Endothelial cell of umbilical vein (primary cell): ENCODE measurements at regions not wholly inside any gene's neighbourhood (a gene's known extent, or its start where the extent isn't known, plus 50 kb on each side); places are given as distances from the start of the nearest gene placed in this dataset.

Experiments used
- BruUV-seq: library from RNA; stranded (reverse); fragments of 400-500 nt; replicated peaks from 2 replicates; lab custom pipeline; 2021; lab: Mats Ljungman, UMichigan
- CTCF ChIA-PET: fragments of 300-600, 350-600 bp; sonication (Branson Sonifier 250); formaldehyde crosslinking; loops from one replicate; lab custom pipeline; 2021; ENCODE audit warnings: antibody characterized with exemption, inconsistent platforms; lab: Charles Lee
- POLR2A ChIA-PET: fragments of 300-600, 350-600 bp; sonication (Branson Sonifier 250); formaldehyde crosslinking; loops from one replicate; lab custom pipeline; 2021; ENCODE audit warnings: antibody characterized with exemption, inconsistent platforms; lab: Charles Lee
- DNase-seq: peaks from one replicate; pipeline ENCODE4 v3.0.0-alpha.2; 2011; ENCODE audit warnings: low read depth, low spot score
- FAIRE-seq: peaks from 2 replicates; lab custom pipeline; 2011; peaks lifted over from hg19 to GRCh38; lab: Jason Lieb, UNC
- H2AFZ ChIP-seq: 2 replicates; pipeline ENCODE4 v1.6.0; 2012; ENCODE audit warnings: low read depth, low read length, control low read depth, inconsistent platforms
- H3K27ac ChIP-seq: 2 replicates; pipeline ENCODE4 v1.5.1; 2011; ENCODE audit warnings: low read depth, mild to moderate bottlenecking, control low read depth, low read length, moderate library complexity; ENCODE audit not compliant: insufficient read depth
- H3K27me3 ChIP-seq, 2 experiments: 2 replicates each; pipeline versions ENCODE4 v1.6.0 to v1.6.1; 2011; ENCODE audit warnings: low read length in 2 of 2, mixed read lengths in 1 of 2; ENCODE audit not compliant: control insufficient read depth in 2 of 2, insufficient read depth in 2 of 2
- H3K36me3 ChIP-seq, 2 experiments: 2 replicates in 1 of 2; 3 replicates in 1 of 2; pipeline ENCODE4 v1.5.1; 2011; ENCODE audit warnings: low read length in 2 of 2, mild to moderate bottlenecking in 1 of 2, moderate library complexity in 1 of 2; ENCODE audit not compliant: control insufficient read depth in 2 of 2, insufficient read depth in 2 of 2; ENCODE audit errors: extremely low read depth in 1 of 2
- H3K4me1 ChIP-seq: 3 replicates; pipeline ENCODE4 v1.5.1; 2011; ENCODE audit warnings: mild to moderate bottlenecking, low read length; ENCODE audit not compliant: control insufficient read depth, insufficient read depth; ENCODE audit errors: extremely low read depth
- H3K4me2 ChIP-seq: 2 replicates; pipeline ENCODE4 v1.6.1; 2011; ENCODE audit warnings: low read length, control low read depth, mixed read lengths; ENCODE audit not compliant: insufficient read depth
- H3K4me3 ChIP-seq, 3 experiments: fragments of 200-600 bp in 1 of 3; sonication (generic), shearing (Covaris generic) in 1 of 3; replicated peaks in 1 of 3; 2 replicates each; pipeline ENCODE4 v1.5.1; 2011 to 2016; ENCODE audit warnings: control low read depth in 3 of 3, low read length in 3 of 3, mild to moderate bottlenecking in 2 of 3, inconsistent platforms in 1 of 3, low read depth in 1 of 3, moderate library complexity in 1 of 3; ENCODE audit not compliant: insufficient read depth in 1 of 3
- H3K79me2 ChIP-seq: 2 replicates; pipeline ENCODE4 v1.6.0; 2012; ENCODE audit warnings: low read length, inconsistent platforms; ENCODE audit not compliant: control insufficient read depth, insufficient read depth
- H3K9ac ChIP-seq: replicated peaks from 2 replicates; pipeline ENCODE3; 2011; ENCODE audit warnings: low read length, control low read depth; ENCODE audit not compliant: insufficient read depth; ENCODE audit errors: extremely low read depth
- H3K9me1 ChIP-seq: replicated peaks from 3 replicates; pipeline ENCODE4 v1.6.0; 2011; ENCODE audit warnings: mild to moderate bottlenecking, low read length; ENCODE audit not compliant: control insufficient read depth, insufficient read depth; ENCODE audit errors: extremely low read depth
- H3K9me3 ChIP-seq: replicated peaks from 2 replicates; pipeline ENCODE4 v1.5.1; 2012; ENCODE audit warnings: low read length, inconsistent platforms; ENCODE audit not compliant: control insufficient read depth, insufficient read depth
- H4K20me1 ChIP-seq: replicated peaks from 2 replicates; pipeline ENCODE3; 2011; ENCODE audit warnings: mild to moderate bottlenecking, low read length; ENCODE audit not compliant: control insufficient read depth, insufficient read depth; ENCODE audit errors: extremely low read depth
- CTCF ChIP-seq, 2 donors: IDR thresholded peaks; 1 replicate in 1 of 2; 2 replicates in 1 of 2; pipeline ENCODE4 v1.5.1; 2011; ENCODE audit warnings: low read length in 2 of 2, mild to moderate bottlenecking in 2 of 2, moderate library complexity in 2 of 2, control low read depth in 1 of 2, inconsistent platforms in 1 of 2, low read depth in 1 of 2; ENCODE audit not compliant: insufficient read depth in 1 of 2; ENCODE audit errors: extremely low read depth in 1 of 2
- EZH2 ChIP-seq: IDR thresholded peaks from 2 replicates; pipeline ENCODE4 v1.6.1; 2012; ENCODE audit warnings: borderline replicate concordance, low read depth, mild to moderate bottlenecking, moderate library complexity, low read length, inconsistent platforms; ENCODE audit not compliant: severe bottlenecking
- FOS ChIP-seq: IDR thresholded peaks from 2 replicates; pipeline ENCODE4 v1.6.1; 2011; ENCODE audit warnings: mild to moderate bottlenecking, low read length, moderate library complexity, borderline replicate concordance; ENCODE audit not compliant: insufficient read depth
- GATA2 ChIP-seq: IDR thresholded peaks from 2 replicates; pipeline ENCODE4 v1.7.0; 2011; ENCODE audit warnings: low read depth, mild to moderate bottlenecking, moderate library complexity, mixed read lengths, low read length; ENCODE audit not compliant: insufficient read length, insufficient read depth
- JUN ChIP-seq: IDR thresholded peaks from 2 replicates; pipeline ENCODE4 v1.6.1; 2011; ENCODE audit warnings: borderline replicate concordance, low read depth; ENCODE audit not compliant: insufficient read length, insufficient read depth
- MAX ChIP-seq: IDR thresholded peaks from 2 replicates; pipeline ENCODE4 v1.6.1; 2011; ENCODE audit not compliant: insufficient read depth, insufficient read length
- MYC ChIP-seq: IDR thresholded peaks from one replicate; pipeline ENCODE4 v1.6.1; 2011; ENCODE audit warnings: mild to moderate bottlenecking, low read depth, low read length
- POLR2A ChIP-seq: IDR thresholded peaks from 2 replicates; pipeline ENCODE4 v1.6.1; 2012; ENCODE audit warnings: low read depth, mild to moderate bottlenecking, control low read depth, low read length
- POLR2AphosphoS5 ChIP-seq: IDR thresholded peaks from 2 replicates; pipeline ENCODE4 v1.6.1; 2012; ENCODE audit warnings: low read depth, mild to moderate bottlenecking, control low read depth, low read length, moderate library complexity; ENCODE audit not compliant: insufficient read depth
- dilution Hi-C: fragments of 300-500 bp; cut with MboI; formaldehyde crosslinking; loops from one replicate; pipeline ENCODE4 v1.15.0; 2019; ENCODE audit warnings: low sequenced_read_pairs; ENCODE audit not compliant: extremely low pct_ligation_motif_present
- intact Hi-C: fragments of 100-400 bp; cut with micrococcal nuclease; formaldehyde crosslinking; loops from one replicate; pipeline ENCODE4 v1.10.0; 2022

- no TSS peak for BruUV-seq
- ChIA-PET CTCF (no interaction called here), POLR2A (no interaction called here)
- Histone ChIP-seq H3K9me1 (no peaks in the 10 kb centered on the region), H3K79me2 (no peaks in the 10 kb centered on the region), H4K20me1 (no peaks in the 10 kb centered on the region), H3K9me3 (no peaks in the 10 kb centered on the region), H3K27ac (no peak overlapping the region), H3K36me3 (no peaks in the 10 kb centered on the region), H2AFZ (no peak overlapping the region), H3K27me3 (no peaks in the 10 kb centered on the region), H3K4me3 (no peak overlapping the region), H3K4me1 (no peaks in the 10 kb centered on the region), H3K9ac (no peak overlapping the region), H3K4me2 (no peak overlapping the region)
- intact Hi-C loops (no loop called here), dilution Hi-C loops (no loop called here)
- no peak for TF ChIP-seq JUN
- no peak for TF ChIP-seq CTCF (IDR thresholded peaks at IDR 0.05; ENCODE audit: extremely low read depth in 1 of 2, insufficient read depth in 1 of 2, low read depth in 1 of 2, low read length in 2 of 2)
- TF ChIP-seq POLR2AphosphoS5: no peak
- no peak for TF ChIP-seq POLR2A
- TF ChIP-seq EZH2: no peak
- TF ChIP-seq GATA2: no peak
- no peak for TF ChIP-seq MYC
- TF ChIP-seq MAX: no peak
- no peak for TF ChIP-seq FOS
- DNase-seq (no peak), FAIRE-seq (no peak)
Observed at GRCh38 chr12:58695263-58695662, 225.0 kb downstream of the LRIG3 start.
